ENCODE measurements at regions not wholly inside any gene's neighbourhood (a gene's known extent, or its start where the extent isn't known, plus 50 kb on each side); places are given as distances from the start of the nearest gene placed in this dataset.

DNA sequence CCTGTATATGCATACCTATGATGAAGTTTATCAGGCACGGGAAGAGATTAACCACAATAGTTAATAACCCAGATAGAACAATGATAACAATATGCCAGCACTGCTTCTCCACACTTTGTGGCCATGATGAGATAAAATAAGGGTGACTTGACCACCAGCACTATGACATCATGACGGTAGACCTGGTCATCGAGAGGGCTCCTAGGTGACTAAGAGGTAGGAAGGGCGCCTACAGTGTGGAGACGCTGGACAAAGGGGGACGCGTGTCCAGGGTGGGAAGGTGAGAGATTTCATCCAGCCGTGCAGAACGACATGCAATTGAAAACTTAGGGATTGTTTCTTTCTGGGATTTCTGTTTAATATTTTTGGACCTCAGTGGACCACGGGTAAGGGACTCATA, 221.8 kb upstream of the RTL1 start:
- TF ChIP-seq, protein P1, sequence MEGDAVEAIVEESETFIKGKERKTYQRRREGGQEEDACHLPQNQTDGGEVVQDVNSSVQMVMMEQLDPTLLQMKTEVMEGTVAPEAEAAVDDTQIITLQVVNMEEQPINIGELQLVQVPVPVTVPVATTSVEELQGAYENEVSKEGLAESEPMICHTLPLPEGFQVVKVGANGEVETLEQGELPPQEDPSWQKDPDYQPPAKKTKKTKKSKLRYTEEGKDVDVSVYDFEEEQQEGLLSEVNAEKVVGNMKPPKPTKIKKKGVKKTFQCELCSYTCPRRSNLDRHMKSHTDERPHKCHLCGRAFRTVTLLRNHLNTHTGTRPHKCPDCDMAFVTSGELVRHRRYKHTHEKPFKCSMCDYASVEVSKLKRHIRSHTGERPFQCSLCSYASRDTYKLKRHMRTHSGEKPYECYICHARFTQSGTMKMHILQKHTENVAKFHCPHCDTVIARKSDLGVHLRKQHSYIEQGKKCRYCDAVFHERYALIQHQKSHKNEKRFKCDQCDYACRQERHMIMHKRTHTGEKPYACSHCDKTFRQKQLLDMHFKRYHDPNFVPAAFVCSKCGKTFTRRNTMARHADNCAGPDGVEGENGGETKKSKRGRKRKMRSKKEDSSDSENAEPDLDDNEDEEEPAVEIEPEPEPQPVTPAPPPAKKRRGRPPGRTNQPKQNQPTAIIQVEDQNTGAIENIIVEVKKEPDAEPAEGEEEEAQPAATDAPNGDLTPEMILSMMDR (conservative IDR thresholded peaks at IDR 0.05) = no peak
- TF ChIP-seq ZFX (IDR thresholded peaks at IDR 0.05) = no peak
